ENCODE measurements at regions not wholly inside any gene's neighbourhood (a gene's known extent, or its start where the extent isn't known, plus 50 kb on each side); places are given as distances from the start of the nearest gene placed in this dataset.

- POLR2A ChIA-PET = no interaction called here
These were observed 339.5 kb upstream of the ISL1 start for GRCh38 chr5:51043745-51044144.

GRCh38 chr5:51047369-51047768, 335.9 kb upstream of the ISL1 start:
- no peak for DNase-seq (ENCODE audit: low read depth, low spot score)
- ChIA-PET POLR2A (no interaction called here), CTCF (no interaction called here)
- no peak for TF ChIP-seq CTCF (IDR thresholded peaks at IDR 0.05; ENCODE audit: insufficient read depth, low read length, missing control alignments)
- H3K4me3 ChIP-seq (ENCODE audit: low read depth, low read length) = no peak overlapping the region

More at GRCh38 chr5:51043745-51044144, 339.5 kb upstream of the ISL1 start:
- H3K4me3 ChIP-seq (ENCODE audit: low read depth, low read length) = no peak overlapping the region
- CTCF ChIA-PET = no interaction called here
- DNase-seq (ENCODE audit: low read depth, low spot score) = no peak
- no peak for TF ChIP-seq CTCF (IDR thresholded peaks at IDR 0.05; ENCODE audit: insufficient read depth, low read length, missing control alignments)

- TF ChIP-seq CTCF (IDR thresholded peaks at IDR 0.05; ENCODE audit: insufficient read depth, low read length, missing control alignments) = no peak
- no peak overlapping the region for H3K4me3 ChIP-seq (ENCODE audit: low read depth, low read length)
- no peak for DNase-seq (ENCODE audit: low read depth, low spot score)
- ChIA-PET CTCF (no interaction called here), POLR2A (no interaction called here)
These were observed 329.9 kb upstream of the ISL1 start for GRCh38 chr5:51053361-51053760.

GRCh38 chr5:51060953-51061352, 322.3 kb upstream of the ISL1 start:
- no peak for TF ChIP-seq CTCF (IDR thresholded peaks at IDR 0.05; ENCODE audit: insufficient read depth, low read length, missing control alignments)
- ChIA-PET CTCF (no interaction called here), POLR2A (no interaction called here)
- no peak for DNase-seq (ENCODE audit: low read depth, low spot score)
- H3K4me3 ChIP-seq (ENCODE audit: low read depth, low read length) = no peak overlapping the region

GRCh38 chr5:51072937-51073336, 310.3 kb upstream of the ISL1 start:
- ChIA-PET CTCF (no interaction called here), POLR2A (no interaction called here)
- TF ChIP-seq CTCF (IDR thresholded peaks at IDR 0.05; ENCODE audit: insufficient read depth, low read length, missing control alignments) = no peak
- no peak for DNase-seq (ENCODE audit: low read depth, low spot score)
- no peak overlapping the region for H3K4me3 ChIP-seq (ENCODE audit: low read depth, low read length)

GRCh38 chr5:51082741-51083140, 300.5 kb upstream of the ISL1 start:
- no peak overlapping the region for H3K4me3 ChIP-seq (ENCODE audit: low read depth, low read length)
- TF ChIP-seq CTCF (IDR thresholded peaks at IDR 0.05; ENCODE audit: insufficient read depth, low read length, missing control alignments) = no peak
- no peak for DNase-seq (ENCODE audit: low read depth, low spot score)
- ChIA-PET POLR2A (no interaction called here), CTCF (no interaction called here)

All from AG04449 (cell line).